NCI-H510A (cell line): ENCODE measurements at regions not wholly inside any gene's neighbourhood (a gene's known extent, or its start where the extent isn't known, plus 50 kb on each side); places are given as distances from the start of the nearest gene placed in this dataset.
"Not testable (repeated sequence)": the region's sequence is repeated elsewhere in the genome, so short reads cannot be mapped to it uniquely, and the experiment has no call there.

Experiments
- DNase-seq: peaks from one replicate; lab custom pipeline; 2025; lab: John Stamatoyannopoulos, UW

- no peak for DNase-seq
These were observed 124.7 kb upstream of the NANOGP8 start for GRCh38 chr15:35209838-35210237.

GRCh38 chr15:35208353-35208752 is 123.3 kb upstream of the NANOGP8 start:
- no peak for DNase-seq

DNA sequence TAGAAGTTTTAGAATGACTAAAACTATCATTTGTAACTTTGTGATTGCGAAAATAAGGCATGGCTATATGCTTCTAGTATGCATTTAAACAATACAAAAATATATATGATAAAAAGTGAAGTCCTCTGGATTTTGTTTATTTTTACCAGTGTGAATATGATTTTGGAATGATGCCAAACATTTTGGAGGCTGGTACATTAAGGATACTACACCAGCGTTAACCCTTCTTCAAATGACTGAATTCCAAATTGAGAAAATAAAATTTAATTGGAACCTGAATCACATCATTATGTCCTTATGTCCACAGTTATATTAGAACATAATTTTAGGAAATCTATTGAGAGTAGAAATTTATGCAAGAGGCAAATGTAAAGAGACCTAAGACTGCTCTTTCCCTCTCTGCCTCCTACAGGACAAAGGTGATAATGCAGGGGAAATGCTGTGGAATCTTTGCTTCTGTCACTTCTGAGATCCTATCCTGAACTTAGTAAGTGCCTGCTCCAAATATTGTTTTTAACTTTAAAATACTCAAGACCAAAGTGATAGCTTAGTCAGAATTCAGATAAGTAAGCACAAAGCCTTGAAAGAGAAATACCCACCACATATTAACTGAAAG is 121.1 kb upstream of the NANOGP8 start:
- DNase-seq = no peak

DNA sequence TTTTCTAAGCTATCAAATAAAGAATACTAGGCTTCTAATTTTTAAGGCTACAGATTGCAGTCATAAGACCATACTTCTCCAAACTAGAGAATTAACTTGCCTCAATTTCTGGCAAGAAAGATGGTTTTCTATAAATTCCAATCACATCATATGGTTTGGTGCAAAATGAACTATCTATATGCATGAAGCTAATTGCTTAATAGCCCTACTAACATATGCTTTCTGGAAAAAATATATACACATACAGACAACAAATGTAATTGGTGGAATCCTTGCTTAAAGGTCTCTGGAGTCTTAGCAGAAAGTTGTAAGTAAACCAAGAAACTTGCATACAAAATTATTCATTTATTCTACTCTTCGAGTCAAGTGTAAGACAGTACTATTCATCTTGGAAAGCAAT is 113.1 kb upstream of the NANOGP8 start:
- no peak for DNase-seq

GRCh38 chr15:35197754-35198153 is 112.7 kb upstream of the NANOGP8 start:
- DNase-seq = no peak

- no peak for DNase-seq
These were observed 112.2 kb upstream of the NANOGP8 start for GRCh38 chr15:35197306-35197705.

DNA sequence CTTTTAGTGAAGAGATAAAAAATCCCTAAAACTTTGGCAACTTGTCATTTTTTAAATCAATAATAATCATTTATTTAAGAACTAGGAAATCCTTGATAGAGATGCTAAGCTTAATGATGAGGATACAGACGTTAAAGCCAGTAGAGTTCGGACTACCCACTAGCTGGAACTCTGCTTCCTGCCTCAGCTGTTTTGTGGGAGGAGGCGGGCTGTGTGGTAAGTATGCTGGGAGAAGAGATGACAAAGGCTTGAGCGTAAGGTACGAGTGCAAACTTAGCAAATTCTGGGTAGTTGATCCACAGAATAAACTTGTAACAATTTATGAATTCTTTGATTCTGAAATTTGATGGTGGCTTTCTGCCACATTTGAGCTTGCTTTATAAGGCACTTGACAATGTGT is 111.2 kb upstream of the NANOGP8 start:
- no peak for DNase-seq

DNA sequence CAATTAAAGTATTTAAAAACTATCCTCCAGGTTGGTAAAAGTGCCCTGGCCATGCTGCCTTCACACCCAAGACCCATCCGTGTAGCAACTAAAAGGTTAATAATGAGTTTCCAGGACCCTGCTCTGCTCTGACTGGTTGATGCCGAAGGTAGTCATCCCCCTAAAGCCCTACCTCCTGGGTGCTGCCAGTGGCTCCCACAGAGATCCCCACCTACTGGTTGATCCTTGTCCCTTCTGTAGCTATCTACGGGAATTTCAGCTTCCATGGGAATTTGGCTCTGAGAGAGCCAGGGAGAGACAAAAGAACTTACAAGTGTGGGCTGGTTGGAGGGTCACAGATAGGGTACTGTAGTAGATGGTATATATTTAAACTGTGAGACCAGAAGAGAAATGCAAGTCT is 110.6 kb upstream of the NANOGP8 start:
- DNase-seq = no peak

DNA sequence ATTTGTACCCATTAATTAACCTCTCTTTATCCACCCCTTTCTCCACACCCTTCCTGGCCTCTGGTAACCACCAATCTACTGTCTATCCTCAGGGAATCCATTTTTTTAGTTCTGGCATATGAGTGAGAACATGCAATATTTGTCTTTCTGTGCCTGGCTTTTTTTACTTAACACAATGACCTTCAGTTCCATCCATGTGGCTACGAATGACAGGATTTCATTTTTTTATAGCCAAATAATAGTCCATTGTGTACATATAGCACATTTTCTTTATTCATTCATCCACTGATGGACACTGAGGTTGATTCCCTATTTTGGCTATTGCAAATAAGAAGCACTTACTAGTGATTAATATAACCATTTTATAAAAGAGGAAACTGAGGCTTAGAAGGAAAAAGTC is 109.9 kb upstream of the NANOGP8 start:
- DNase-seq = no peak

DNA sequence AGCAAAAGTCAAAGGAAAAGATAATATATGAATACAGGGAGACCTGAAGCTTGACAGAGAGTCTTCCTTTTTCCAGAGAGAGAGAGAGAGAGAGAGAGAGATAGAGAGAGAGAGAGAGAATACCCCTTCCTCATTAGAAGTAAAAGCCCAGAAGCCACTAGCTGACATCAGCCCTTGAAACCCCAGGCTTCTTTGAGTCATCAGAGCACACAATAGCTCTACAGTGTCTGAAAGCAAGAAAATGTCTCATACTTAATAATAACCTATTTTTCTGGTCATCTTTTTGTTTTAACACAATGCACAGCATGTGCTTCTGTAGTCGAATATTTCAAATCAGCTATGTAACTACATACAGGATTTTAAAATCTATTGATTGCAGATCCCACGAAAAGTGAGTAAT is 109.2 kb upstream of the NANOGP8 start:
- no peak for DNase-seq

- no peak for DNase-seq
These were observed 106.7 kb upstream of the NANOGP8 start for GRCh38 chr15:35191783-35192182.

DNA sequence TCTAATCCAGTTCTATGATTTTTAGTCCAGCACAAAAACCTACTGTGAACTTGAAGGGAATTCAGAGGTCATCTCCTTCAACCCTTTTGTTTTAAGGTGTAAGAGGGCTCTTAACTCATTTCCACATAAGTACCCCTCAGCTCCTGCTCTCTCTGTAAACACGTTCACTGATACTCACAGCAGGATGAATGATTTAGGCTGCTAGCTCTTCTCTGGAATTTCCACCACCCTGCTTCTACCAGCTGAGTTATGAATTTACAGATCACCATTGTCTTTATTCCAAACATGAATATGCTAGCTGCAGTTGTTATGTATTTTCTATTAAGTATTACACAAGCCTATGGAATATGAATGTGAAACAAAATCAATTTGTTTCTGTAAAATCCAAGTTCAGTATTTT is 101.3 kb upstream of the NANOGP8 start:
- no peak for DNase-seq

DNA sequence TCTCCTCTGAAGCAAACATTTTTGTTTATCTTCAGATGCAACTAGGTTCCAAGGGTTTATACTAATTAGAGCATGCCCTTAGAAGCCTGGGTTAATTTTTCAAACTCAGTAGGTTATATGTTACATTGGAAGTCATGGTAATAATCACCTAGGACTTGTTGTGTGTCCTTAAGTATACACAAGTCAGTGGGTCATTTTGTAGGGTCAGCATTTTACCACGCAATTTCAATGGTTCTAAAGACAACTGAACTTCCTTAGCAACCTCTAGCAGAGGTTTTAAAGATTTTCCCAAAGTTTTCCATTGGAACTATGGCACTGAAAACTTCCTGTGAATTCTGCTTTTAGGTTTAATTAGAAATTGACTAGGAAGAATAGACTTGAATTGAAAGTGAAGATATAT is 99.6 kb upstream of the NANOGP8 start:
- DNase-seq = no peak

- no peak for DNase-seq
These were observed 97.9 kb upstream of the NANOGP8 start for GRCh38 chr15:35182841-35183479.

- no peak for DNase-seq
These were observed 96.4 kb upstream of the NANOGP8 start for GRCh38 chr15:35181538-35181937.

GRCh38 chr15:35179739-35180138 is 94.6 kb upstream of the NANOGP8 start:
- DNase-seq = no peak

- not testable (repeated sequence) for DNase-seq
These were observed 93.1 kb upstream of the NANOGP8 start for GRCh38 chr15:35178186-35178585.

DNA sequence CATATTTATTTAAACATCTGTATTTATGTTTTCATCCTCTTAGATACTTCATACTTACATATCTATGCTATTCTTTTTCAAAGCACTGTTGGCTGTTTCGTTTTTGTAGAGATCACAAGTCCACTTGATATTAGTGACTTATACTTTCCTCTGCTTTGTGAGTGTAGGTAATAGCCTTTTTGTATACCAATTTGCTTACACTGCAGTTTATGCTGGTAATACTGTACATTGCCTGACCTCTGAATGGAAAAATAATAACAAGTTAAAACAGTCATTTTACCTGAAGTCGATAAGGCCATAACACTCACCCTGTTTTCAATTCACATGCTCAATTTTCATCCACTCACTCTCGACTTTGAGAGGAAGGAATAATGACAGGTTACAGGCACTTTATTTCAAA is 89.9 kb upstream of the NANOGP8 start:
- DNase-seq = no peak

- no peak for DNase-seq
These were observed 88.5 kb upstream of the NANOGP8 start for GRCh38 chr15:35173444-35174118.

DNA sequence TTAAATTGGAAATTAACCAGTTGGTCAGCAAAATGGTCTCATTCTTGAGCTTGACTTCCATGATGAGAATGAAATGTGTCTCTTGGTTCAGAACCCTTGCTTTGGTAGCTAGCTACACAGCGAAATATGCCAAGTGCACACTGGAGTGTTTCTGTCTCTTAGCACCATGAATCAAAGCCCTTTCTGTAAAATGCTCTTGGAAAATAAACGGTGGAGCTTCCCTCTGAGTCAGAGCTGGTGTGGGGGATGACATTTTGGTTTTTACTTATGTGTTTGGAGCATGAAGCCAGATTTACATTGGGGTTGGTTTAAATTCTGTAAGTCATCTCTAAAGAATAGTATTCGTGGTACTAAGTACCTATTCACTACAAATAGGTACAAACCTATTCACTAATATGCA is 85.1 kb upstream of the NANOGP8 start:
- DNase-seq = no peak

- DNase-seq = no peak
These were observed 83.4 kb upstream of the NANOGP8 start for GRCh38 chr15:35168464-35168863.

GRCh38 chr15:35167675-35168074 is 82.6 kb upstream of the NANOGP8 start:
- no peak for DNase-seq

- no peak for DNase-seq
These were observed 81.8 kb upstream of the NANOGP8 start for GRCh38 chr15:35166730-35167359.
